PC-9 (cell line): ENCODE measurements at regions not wholly inside any gene's neighbourhood (a gene's known extent, or its start where the extent isn't known, plus 50 kb on each side); places are given as distances from the start of the nearest gene placed in this dataset.

Experiments used
- CTCF ChIP-seq: fragments of 200-600 bp; sonication (generic); conservative IDR thresholded peaks from 2 replicates; pipeline ENCODE4 v1.6.1; 2017; ENCODE audit warnings: mixed run types, antibody characterized with exemption, mild to moderate bottlenecking, moderate library complexity
- EZH2 ChIP-seq: fragments of 200-600 bp; sonication (generic); IDR thresholded peaks from 2 replicates; pipeline ENCODE4 v1.8.0; 2017; ENCODE audit warnings: antibody characterized with exemption, low read depth

- TF ChIP-seq CTCF (no peak), EZH2 (no peak)
Observed at GRCh38 chr4:111014537-111014936, 391.7 kb upstream of the PITX2 start.
